K562 (cell line): ENCODE measurements at regions not wholly inside any gene's neighbourhood (a gene's known extent, or its start where the extent isn't known, plus 50 kb on each side); places are given as distances from the start of the nearest gene placed in this dataset.

ENCODE experiments used
- ATAC-seq: fragments of 200-7000 bp; cut with Tn5 transposase; 3 replicates; pipeline ENCODE4 v1.9.1; 2020; ENCODE audit warnings: moderate library complexity
- BruUV-seq: library from RNA; stranded (reverse); fragments of 400-500 nt; replicated peaks from 2 replicates; lab custom pipeline; 2021; lab: Mats Ljungman, UMichigan
- CTCF ChIA-PET: fragments of 300-600 bp; formaldehyde crosslinking; extraction: SDS; loops from one replicate; lab custom pipeline; 2021; ENCODE audit warnings: low intra/inter-chr PET ratio; lab: Yijun Ruan, JAX
- POLR2A ChIA-PET: fragments of 300-600, 350-650 bp; sonication (Branson Sonifier 250); formaldehyde crosslinking; extraction: SDS; loops from one replicate; lab custom pipeline; 2021; ENCODE audit warnings: antibody characterized with exemption, inconsistent platforms; lab: Yijun Ruan, JAX
- DNase-seq, 4 experiments: peaks; one replicate each; pipeline versions ENCODE4 v3.0.0 to v3.0.0-alpha.2; 2011 to 2018; ENCODE audit warnings: low spot score in 3 of 4, mixed read lengths in 3 of 4; ENCODE audit errors: extremely low read depth in 1 of 4
- FAIRE-seq: peaks from 2 replicates; lab custom pipeline; 2011; peaks lifted over from hg19 to GRCh38; lab: Jason Lieb, UNC
- H2AFZ ChIP-seq: 2 replicates; pipeline ENCODE4 v1.6.0; 2011; ENCODE audit warnings: low read depth, low read length, control low read depth, inconsistent platforms
- H3K27ac ChIP-seq: fragments of 200-600 bp; 3 replicates; pipeline ENCODE4 v1.8.0; 2011; ENCODE audit warnings: low read depth, mild to moderate bottlenecking, control low read depth, inconsistent platforms, low read length, moderate library complexity, mixed read lengths; ENCODE audit errors: extremely low read depth
- H3K27me3 ChIP-seq, 2 experiments: fragments of 300-600 bp in 1 of 2; 2 replicates in 1 of 2; 3 replicates in 1 of 2; pipeline versions ENCODE4 v1.6.0 to v1.8.0; 2011; ENCODE audit warnings: inconsistent platforms in 2 of 2, low read length in 2 of 2, mild to moderate bottlenecking in 1 of 2, mixed read lengths in 1 of 2, moderate library complexity in 1 of 2; ENCODE audit not compliant: control insufficient read depth in 2 of 2, insufficient read depth in 2 of 2
- H3K36me3 ChIP-seq: fragments of 300-600 bp; 3 replicates; pipeline ENCODE4 v1.8.0; 2011; ENCODE audit warnings: mild to moderate bottlenecking, low read length, inconsistent platforms; ENCODE audit not compliant: control insufficient read depth, insufficient read depth
- H3K4me1 ChIP-seq, 2 experiments: fragments of 200-600 bp in 1 of 2; replicated peaks in 1 of 2; 2 replicates in 1 of 2; 3 replicates in 1 of 2; pipeline versions ENCODE4 v1.5.1 to v1.8.0; 2011; ENCODE audit warnings: inconsistent platforms in 2 of 2, low read length in 2 of 2, mild to moderate bottlenecking in 1 of 2, mixed read lengths in 1 of 2, moderate library complexity in 1 of 2; ENCODE audit not compliant: control insufficient read depth in 2 of 2, insufficient read depth in 2 of 2
- H3K4me2 ChIP-seq: 2 replicates; pipeline ENCODE4 v1.6.1; 2011; ENCODE audit warnings: low read length, control low read depth, inconsistent platforms, mixed read lengths; ENCODE audit not compliant: insufficient read depth
- H3K4me3 ChIP-seq: fragments of 200-600 bp; sonication (generic), shearing (Covaris generic); 2 replicates; pipeline ENCODE4 v1.5.1; 2016; ENCODE audit warnings: control low read depth, inconsistent platforms
- H3K79me2 ChIP-seq: fragments of 200-600 bp; 3 replicates; pipeline ENCODE4 v1.8.0; 2011; ENCODE audit warnings: low read length, inconsistent platforms; ENCODE audit not compliant: control insufficient read depth, insufficient read depth
- H3K9ac ChIP-seq, 2 experiments: 2 replicates each; pipeline versions ENCODE4 v1.6.0 to v1.6.1; 2011; ENCODE audit warnings: low read depth in 2 of 2, low read length in 2 of 2, control low read depth in 1 of 2, inconsistent platforms in 1 of 2, mild to moderate bottlenecking in 1 of 2, mixed read lengths in 1 of 2; ENCODE audit not compliant: insufficient read depth in 1 of 2
- H3K9me1 ChIP-seq: one replicate; pipeline ENCODE4 v1.6.0; 2011; ENCODE audit warnings: inconsistent platforms, mild to moderate bottlenecking, low read length, moderate library complexity; ENCODE audit not compliant: control insufficient read depth, insufficient read depth
- H3K9me3 ChIP-seq: replicated peaks from 2 replicates; pipeline ENCODE4 v1.5.1; 2011; ENCODE audit warnings: low read depth, low read length, inconsistent platforms; ENCODE audit not compliant: control insufficient read depth, insufficient read depth
- H4K20me1 ChIP-seq: replicated peaks from 2 replicates; pipeline ENCODE4 v1.6.1; 2011; ENCODE audit warnings: low read length, inconsistent platforms, mixed read lengths; ENCODE audit not compliant: control insufficient read depth, insufficient read depth
- IRF9 ChIP-seq: fragments of 450-650 bp; IDR thresholded peaks from 2 replicates; pipeline ENCODE4 v1.6.1; 2016; ENCODE audit warnings: missing biosample characterization, missing genetic modification characterization
- ZBTB49 ChIP-seq: sonication (generic); formaldehyde crosslinking; IDR thresholded peaks from 2 replicates; pipeline ENCODE4 v1.8.0; 2022; ENCODE audit warnings: missing genetic modification reagents, mild to moderate bottlenecking, borderline replicate concordance
- ZC3H4 ChIP-seq: sonication (generic); formaldehyde crosslinking; IDR thresholded peaks from 2 replicates; pipeline ENCODE4 v1.9.0; 2021; ENCODE audit warnings: missing genetic modification reagents, borderline replicate concordance
- WGBS: fragments of 100-300 bp; shearing (Covaris generic); methylation state at CpG from one replicate; pipeline ENCODE4 v1.1.6; 2016; ENCODE audit warnings: low coverage, mixed read lengths; ENCODE audit not compliant: insufficient coverage; ENCODE audit errors: missing lambda C conversion rate; 5-methylcytosine and 5-hydroxymethylcytosine counted together
- in situ Hi-C: fragments of 300-500 bp; cut with MboI; formaldehyde crosslinking; loops from 4 replicates; pipeline ENCODE4 v1.15.0; 2018; ENCODE audit warnings: inconsistent platforms, mixed read lengths
- intact Hi-C: fragments of 100-400 bp; cut with micrococcal nuclease; formaldehyde crosslinking; loops from 2 replicates; pipeline ENCODE4 v1.14.2; 2022

- Histone ChIP-seq H2AFZ (no peak overlapping the region), H3K4me2 (no peak overlapping the region), H3K9ac (no peak overlapping the region), H3K9me1 (no peaks in the 10 kb centered on the region), H4K20me1 (0 out of 2 replicates have a peak, but pooled peaks cover 2% of the 10 kb centered on the region), H3K27me3 (peaks cover 0 to 17% of the 10 kb centered on the region in 2 experiments; a peak in 2 of 5 replicates), H3K9me3 (no peaks in the 10 kb centered on the region), H3K36me3 (no peaks in the 10 kb centered on the region), H3K4me3 (no peak overlapping the region), H3K27ac (no peak overlapping the region), H3K79me2 (no peaks in the 10 kb centered on the region), H3K4me1 (no peaks in the 10 kb centered on the region)
- intact Hi-C loops, result no loop called here
- in situ Hi-C loops, result no loop called here
- WGBS, result 4% methylated on average over 2 of the region's 2 CpGs
- ChIA-PET CTCF (no interaction called here), POLR2A (no interaction called here)
- no peak for TF ChIP-seq IRF9 (tag)
- TF ChIP-seq ZC3H4 (CRISPR knock-in tag), result no peak
- TF ChIP-seq ZBTB49, result no peak
- DNase-seq (no peak), FAIRE-seq (no peak), ATAC-seq (no peak)
- BruUV-seq, result no TSS peak
Measured at GRCh38 chr6:45724511-45724910, 291.1 kb downstream of the CLIC5 start.
